ENCODE measurements at regions not wholly inside any gene's neighbourhood (a gene's known extent, or its start where the extent isn't known, plus 50 kb on each side); places are given as distances from the start of the nearest gene placed in this dataset.

DNA sequence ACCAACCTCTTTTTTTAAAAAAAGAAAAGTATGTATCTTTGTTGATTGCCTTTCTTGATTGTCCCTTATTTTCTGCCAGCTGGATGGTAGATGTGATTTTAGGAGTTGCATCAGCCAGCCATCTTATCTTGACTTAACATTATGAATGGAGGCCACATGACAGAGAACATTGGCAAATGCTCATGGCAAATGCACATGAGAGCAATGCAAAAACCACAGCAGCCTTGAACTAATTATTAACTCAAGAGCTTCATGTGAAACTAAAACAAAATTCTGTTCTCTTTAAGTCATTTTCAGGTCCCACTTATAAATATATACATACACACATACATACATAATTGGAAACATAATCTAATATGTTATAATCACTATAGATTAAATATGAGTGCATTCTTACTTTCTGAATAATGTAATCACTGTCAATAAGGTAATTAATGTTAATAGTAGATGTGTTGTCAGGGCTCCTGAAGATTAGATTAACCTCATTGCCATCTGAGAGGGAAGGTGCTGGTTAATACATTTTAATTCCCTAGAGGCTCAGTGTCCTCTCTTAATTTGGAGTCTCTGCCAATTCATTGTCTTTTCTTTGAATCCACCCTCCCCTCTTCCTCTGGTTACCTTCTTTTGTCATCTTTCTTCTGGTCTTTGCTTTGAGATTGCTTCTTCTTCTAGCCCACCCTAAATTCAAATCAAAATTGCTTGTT lies 962.2 kb downstream of the ADGRL2 start:
- H3K36me3 ChIP-seq (ENCODE audit: control insufficient read depth in 2 of 2, insufficient read depth in 2 of 2, low read length in 1 of 2) = no peaks in the 10 kb centered on the region
- H3K27me3 ChIP-seq (ENCODE audit: control insufficient read depth in 1 of 2, insufficient read depth in 2 of 2, low read length in 2 of 2) = no peaks in the 10 kb centered on the region
- no peaks in the 10 kb centered on the region for H3K4me1 ChIP-seq (ENCODE audit: control insufficient read depth in 2 of 2, insufficient read depth in 2 of 2, low read length in 1 of 2)
- H3K9me3 ChIP-seq (ENCODE audit: control insufficient read depth in 2 of 2, insufficient read depth in 1 of 2, low read depth in 1 of 2, low read length in 1 of 2) = no peaks in the 10 kb centered on the region
- H3K4me3 ChIP-seq (ENCODE audit: low read depth in 1 of 2, low read length in 2 of 2) = no peak overlapping the region
- no peak overlapping the region for H3K27ac ChIP-seq (ENCODE audit: low read depth in 2 of 2, low read length in 1 of 2)

DNA sequence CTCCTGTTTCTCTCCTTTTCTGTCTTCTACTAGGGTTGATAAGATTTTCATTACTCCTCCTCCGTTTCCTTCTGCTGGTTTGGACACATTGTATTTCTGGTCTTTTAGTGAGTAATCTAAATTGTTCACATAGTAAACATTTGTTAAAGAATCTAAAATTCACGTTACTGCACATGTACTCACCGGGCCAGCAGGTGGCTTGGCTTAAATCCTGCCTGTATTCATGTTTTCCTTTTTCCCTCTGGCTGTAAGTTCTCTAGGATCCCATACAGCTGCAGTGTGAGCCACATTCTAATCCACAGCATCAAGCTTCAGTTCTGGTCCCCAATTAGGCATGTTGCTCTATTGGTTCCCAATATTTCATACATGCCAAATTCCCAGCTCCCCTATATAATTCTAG lies 958.3 kb downstream of the ADGRL2 start:
- no peak overlapping the region for H3K4me3 ChIP-seq (ENCODE audit: low read depth in 1 of 2, low read length in 2 of 2)
- WGBS, 2 donors = 47% methylated on average over 3 of the region's 3 CpGs
- no peaks in the 10 kb centered on the region for H3K36me3 ChIP-seq (ENCODE audit: control insufficient read depth in 2 of 2, insufficient read depth in 2 of 2, low read length in 1 of 2)
- H3K4me1 ChIP-seq (ENCODE audit: control insufficient read depth in 2 of 2, insufficient read depth in 2 of 2, low read length in 1 of 2) = no peaks in the 10 kb centered on the region
- H3K9me3 ChIP-seq (ENCODE audit: control insufficient read depth in 2 of 2, insufficient read depth in 1 of 2, low read depth in 1 of 2, low read length in 1 of 2) = no peaks in the 10 kb centered on the region
- no peak overlapping the region for H3K27ac ChIP-seq (ENCODE audit: low read depth in 2 of 2, low read length in 1 of 2)
- no peaks in the 10 kb centered on the region for H3K27me3 ChIP-seq (ENCODE audit: control insufficient read depth in 1 of 2, insufficient read depth in 2 of 2, low read length in 2 of 2)

DNA sequence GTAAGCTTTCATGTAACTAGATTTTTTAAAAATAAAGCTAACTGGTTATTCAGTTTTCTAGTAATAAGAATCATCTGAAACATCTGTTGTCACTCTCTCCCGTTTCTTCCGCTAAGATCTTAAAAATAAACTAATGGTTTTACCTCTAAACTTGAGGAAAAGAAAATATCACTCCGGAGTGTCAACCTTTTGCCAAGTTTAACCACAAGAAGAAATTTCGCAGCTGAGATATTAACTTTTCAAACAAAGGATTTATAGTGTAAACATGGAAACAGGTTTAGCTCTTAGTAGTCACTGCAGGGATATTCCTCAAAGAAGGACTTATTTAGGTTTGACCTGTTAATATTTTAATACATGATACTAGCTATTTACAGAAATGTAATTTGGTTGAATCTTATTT lies 954.9 kb downstream of the ADGRL2 start:
- Histone ChIP-seq H3K4me1 (ENCODE audit: control insufficient read depth in 2 of 2, insufficient read depth in 2 of 2, low read length in 1 of 2) (no peaks in the 10 kb centered on the region), H3K9me3 (ENCODE audit: control insufficient read depth in 2 of 2, insufficient read depth in 1 of 2, low read depth in 1 of 2, low read length in 1 of 2) (no peaks in the 10 kb centered on the region), H3K27ac (ENCODE audit: low read depth in 2 of 2, low read length in 1 of 2) (no peak overlapping the region), H3K36me3 (ENCODE audit: control insufficient read depth in 2 of 2, insufficient read depth in 2 of 2, low read length in 1 of 2) (no peaks in the 10 kb centered on the region), H3K4me3 (ENCODE audit: low read depth in 1 of 2, low read length in 2 of 2) (no peak overlapping the region), H3K27me3 (ENCODE audit: control insufficient read depth in 1 of 2, insufficient read depth in 2 of 2, low read length in 2 of 2) (no peaks in the 10 kb centered on the region)
- WGBS, 2 donors = 32 to 39% methylated on average over 4 of the region's 4 CpGs

DNA sequence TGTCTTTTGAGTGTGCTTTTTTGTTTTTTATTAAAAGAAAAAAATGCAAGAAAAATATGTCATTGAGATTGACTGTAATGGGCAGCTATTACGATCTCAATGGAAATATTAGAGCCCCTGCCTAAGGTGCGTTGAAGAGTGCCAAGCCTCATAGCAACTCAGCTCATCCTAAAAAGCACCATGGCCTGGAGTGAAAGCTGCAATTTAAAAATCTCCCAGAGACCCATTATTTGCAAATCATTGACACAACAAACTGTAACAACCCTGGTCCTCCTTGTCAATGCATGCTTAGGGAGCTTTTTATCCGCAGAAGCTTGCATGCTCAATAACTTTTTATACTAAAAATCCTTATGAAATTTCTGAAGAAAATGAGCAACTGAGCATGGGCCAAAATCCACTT lies 954.5 kb downstream of the ADGRL2 start:
- Histone ChIP-seq H3K27me3 (ENCODE audit: control insufficient read depth in 1 of 2, insufficient read depth in 2 of 2, low read length in 2 of 2) (no peaks in the 10 kb centered on the region), H3K4me1 (ENCODE audit: control insufficient read depth in 2 of 2, insufficient read depth in 2 of 2, low read length in 1 of 2) (no peaks in the 10 kb centered on the region)
- 80 to 88% methylated on average over 3 of the region's 3 CpGs for WGBS, 2 donors

DNA sequence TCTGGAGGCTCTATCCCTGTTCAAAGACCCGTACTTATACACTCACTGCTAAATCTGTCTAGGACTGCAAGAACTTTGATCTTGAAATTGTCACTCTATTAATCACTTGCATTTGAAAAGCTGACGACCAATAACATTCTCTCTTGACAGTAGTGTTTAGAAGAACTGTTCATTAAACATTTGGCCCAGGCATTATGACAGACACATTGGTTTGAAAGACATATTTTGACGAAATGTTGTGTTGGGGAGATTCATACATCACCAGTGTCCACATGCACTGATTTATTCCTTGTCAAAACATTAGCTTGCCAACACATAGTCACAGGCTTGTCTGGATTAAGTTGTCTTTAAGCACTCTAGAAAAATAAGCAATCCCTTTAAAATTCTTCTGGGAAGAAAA lies 951.3 kb downstream of the ADGRL2 start:
- Histone ChIP-seq H3K27ac (ENCODE audit: low read depth in 2 of 2, low read length in 1 of 2) (no peak overlapping the region), H3K27me3 (ENCODE audit: control insufficient read depth in 1 of 2, insufficient read depth in 2 of 2, low read length in 2 of 2) (no peaks in the 10 kb centered on the region), H3K4me1 (ENCODE audit: control insufficient read depth in 2 of 2, insufficient read depth in 2 of 2, low read length in 1 of 2) (no peaks in the 10 kb centered on the region), H3K36me3 (ENCODE audit: control insufficient read depth in 2 of 2, insufficient read depth in 2 of 2, low read length in 1 of 2) (no peaks in the 10 kb centered on the region), H3K9me3 (ENCODE audit: control insufficient read depth in 2 of 2, insufficient read depth in 1 of 2, low read depth in 1 of 2, low read length in 1 of 2) (no peaks in the 10 kb centered on the region), H3K4me3 (ENCODE audit: low read depth in 1 of 2, low read length in 2 of 2) (no peak overlapping the region)
- WGBS, 2 donors = 57 to 68% methylated on average over 3 of the region's 3 CpGs

More for the DNA sequence above, 954.5 kb downstream of the ADGRL2 start:
- no peak overlapping the region for H3K27ac ChIP-seq (ENCODE audit: low read depth in 2 of 2, low read length in 1 of 2)
- H3K4me3 ChIP-seq (ENCODE audit: low read depth in 1 of 2, low read length in 2 of 2) = no peak overlapping the region
- no peaks in the 10 kb centered on the region for H3K9me3 ChIP-seq (ENCODE audit: control insufficient read depth in 2 of 2, insufficient read depth in 1 of 2, low read depth in 1 of 2, low read length in 1 of 2)
- H3K36me3 ChIP-seq (ENCODE audit: control insufficient read depth in 2 of 2, insufficient read depth in 2 of 2, low read length in 1 of 2) = no peaks in the 10 kb centered on the region

DNA sequence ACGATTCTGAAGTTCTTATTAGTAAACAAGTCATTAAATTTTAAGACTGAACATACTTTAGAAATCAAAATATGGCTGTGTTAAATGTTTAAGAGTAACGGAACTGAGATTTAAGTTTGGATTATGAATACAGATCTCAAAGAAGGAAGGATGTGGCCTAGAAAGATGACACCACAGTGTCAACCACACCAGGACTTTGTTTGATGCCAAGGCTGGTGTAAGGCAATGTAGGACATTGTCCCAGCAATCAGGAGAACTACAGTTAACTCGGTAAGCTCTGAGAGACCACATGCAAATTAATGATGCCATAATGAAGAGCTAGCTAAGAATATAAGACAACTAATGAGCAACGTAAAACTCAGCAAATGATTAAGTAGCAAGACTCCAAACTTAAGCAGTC lies 932.9 kb downstream of the ADGRL2 start:
- H3K36me3 ChIP-seq (ENCODE audit: control insufficient read depth in 2 of 2, insufficient read depth in 2 of 2, low read length in 1 of 2) = no peaks in the 10 kb centered on the region
- no peaks in the 10 kb centered on the region for H3K27me3 ChIP-seq (ENCODE audit: control insufficient read depth in 1 of 2, insufficient read depth in 2 of 2, low read length in 2 of 2)
- 86 to 90% methylated on average over 4 of the region's 4 CpGs for WGBS, 2 donors
- no peaks in the 10 kb centered on the region for H3K9me3 ChIP-seq (ENCODE audit: control insufficient read depth in 2 of 2, insufficient read depth in 1 of 2, low read depth in 1 of 2, low read length in 1 of 2)
- no peaks in the 10 kb centered on the region for H3K4me1 ChIP-seq (ENCODE audit: control insufficient read depth in 2 of 2, insufficient read depth in 2 of 2, low read length in 1 of 2)
- no peak overlapping the region for H3K4me3 ChIP-seq (ENCODE audit: low read depth in 1 of 2, low read length in 2 of 2)
- H3K27ac ChIP-seq (ENCODE audit: low read depth in 2 of 2, low read length in 1 of 2) = no peak overlapping the region

DNA sequence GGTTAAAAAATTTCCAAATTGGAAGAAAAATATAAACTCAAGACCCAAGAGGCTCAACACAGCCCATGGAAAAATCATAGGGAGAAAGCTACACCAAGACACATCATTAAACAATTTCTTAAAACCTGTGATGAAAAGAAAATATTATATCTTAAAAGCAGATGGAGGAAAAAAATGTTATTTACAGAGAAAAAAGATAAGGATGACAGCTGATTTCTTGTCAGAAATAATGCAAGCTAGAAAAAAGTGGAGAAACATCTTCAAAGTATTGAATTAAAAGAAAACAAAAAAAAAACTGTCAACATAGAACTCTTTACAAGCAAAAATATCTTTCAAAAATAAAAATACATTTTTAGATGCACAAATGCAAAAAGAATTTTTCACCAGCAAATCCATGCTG lies 930.5 kb downstream of the ADGRL2 start:
- Histone ChIP-seq H3K4me1 (ENCODE audit: control insufficient read depth in 2 of 2, insufficient read depth in 2 of 2, low read length in 1 of 2) (no peaks in the 10 kb centered on the region), H3K27me3 (ENCODE audit: control insufficient read depth in 1 of 2, insufficient read depth in 2 of 2, low read length in 2 of 2) (no peaks in the 10 kb centered on the region), H3K9me3 (ENCODE audit: control insufficient read depth in 2 of 2, insufficient read depth in 1 of 2, low read depth in 1 of 2, low read length in 1 of 2) (no peaks in the 10 kb centered on the region), H3K27ac (ENCODE audit: low read depth in 2 of 2, low read length in 1 of 2) (no peak overlapping the region), H3K4me3 (ENCODE audit: low read depth in 1 of 2, low read length in 2 of 2) (no peak overlapping the region), H3K36me3 (ENCODE audit: control insufficient read depth in 2 of 2, insufficient read depth in 2 of 2, low read length in 1 of 2) (no peaks in the 10 kb centered on the region)

DNA sequence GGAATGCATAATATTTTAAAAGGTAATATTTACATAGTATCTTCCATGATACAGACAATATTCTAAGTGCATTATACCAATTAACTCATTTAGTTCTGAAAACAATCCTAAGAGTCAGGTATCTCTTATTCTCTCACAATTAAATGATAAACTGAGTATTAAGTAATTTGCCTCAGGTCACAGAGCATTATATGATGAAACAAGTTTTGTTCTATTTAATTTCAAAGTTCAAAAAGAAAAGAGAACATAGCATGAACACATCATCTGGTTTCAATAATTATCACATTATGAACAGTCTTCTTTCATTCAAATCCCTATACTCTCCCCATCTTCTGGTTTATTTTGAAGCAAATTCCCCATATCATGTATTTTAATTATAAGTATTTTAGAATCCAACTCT lies 927.5 kb downstream of the ADGRL2 start:
- H3K27me3 ChIP-seq (ENCODE audit: control insufficient read depth in 1 of 2, insufficient read depth in 2 of 2, low read length in 2 of 2) = no peaks in the 10 kb centered on the region
- H3K4me1 ChIP-seq (ENCODE audit: control insufficient read depth in 2 of 2, insufficient read depth in 2 of 2, low read length in 1 of 2) = no peaks in the 10 kb centered on the region
- no peak overlapping the region for H3K27ac ChIP-seq (ENCODE audit: low read depth in 2 of 2, low read length in 1 of 2)
- no peak overlapping the region for H3K4me3 ChIP-seq (ENCODE audit: low read depth in 1 of 2, low read length in 2 of 2)
- H3K9me3 ChIP-seq (ENCODE audit: control insufficient read depth in 2 of 2, insufficient read depth in 1 of 2, low read depth in 1 of 2, low read length in 1 of 2) = no peaks in the 10 kb centered on the region
- no peaks in the 10 kb centered on the region for H3K36me3 ChIP-seq (ENCODE audit: control insufficient read depth in 2 of 2, insufficient read depth in 2 of 2, low read length in 1 of 2)

DNA sequence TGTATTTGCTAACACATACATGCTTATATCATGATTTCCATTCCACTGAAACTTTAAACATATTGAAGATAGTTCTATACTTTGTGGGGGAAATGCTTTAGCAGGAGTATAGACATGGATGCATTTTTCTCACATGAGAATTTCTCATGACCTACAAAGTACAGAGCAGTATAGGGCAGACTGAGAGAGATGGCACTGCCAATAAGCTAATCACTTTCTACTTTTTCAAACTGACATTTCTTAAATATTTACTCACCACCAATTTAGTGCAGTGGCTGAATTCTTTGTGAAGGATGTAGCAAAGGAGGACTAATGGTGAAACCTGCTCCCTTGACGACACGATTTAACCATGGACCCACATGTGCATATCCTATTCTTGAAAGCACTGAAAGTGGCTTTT lies 923.5 kb downstream of the ADGRL2 start:
- Histone ChIP-seq H3K4me1 (ENCODE audit: control insufficient read depth in 2 of 2, insufficient read depth in 2 of 2, low read length in 1 of 2) (no peaks in the 10 kb centered on the region), H3K4me3 (ENCODE audit: low read depth in 1 of 2, low read length in 2 of 2) (no peak overlapping the region), H3K9me3 (ENCODE audit: control insufficient read depth in 2 of 2, insufficient read depth in 1 of 2, low read depth in 1 of 2, low read length in 1 of 2) (no peaks in the 10 kb centered on the region), H3K36me3 (ENCODE audit: control insufficient read depth in 2 of 2, insufficient read depth in 2 of 2, low read length in 1 of 2) (no peaks in the 10 kb centered on the region), H3K27me3 (ENCODE audit: control insufficient read depth in 1 of 2, insufficient read depth in 2 of 2, low read length in 2 of 2) (no peaks in the 10 kb centered on the region), H3K27ac (ENCODE audit: low read depth in 2 of 2, low read length in 1 of 2) (no peak overlapping the region)
- WGBS, 2 donors = 83 to 91% methylated on average over 2 of the region's 2 CpGs

DNA sequence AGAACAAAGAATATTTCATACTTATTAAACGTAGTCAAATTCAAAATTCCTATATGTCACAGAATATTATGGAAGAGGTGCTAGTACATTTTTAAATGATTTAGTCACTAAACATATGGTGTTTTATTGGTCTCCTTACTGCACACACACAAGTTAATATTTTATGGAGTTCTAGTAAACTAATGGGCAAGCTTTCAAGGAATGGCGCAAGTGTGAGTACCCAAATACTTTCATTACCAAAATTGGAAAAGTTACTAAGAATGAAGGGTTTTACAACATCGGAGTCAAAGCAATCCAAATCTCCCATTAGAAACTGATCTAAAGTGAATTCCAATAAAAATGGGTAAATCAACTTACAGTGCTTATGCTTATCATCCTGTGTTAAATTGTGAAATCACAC lies 921.9 kb downstream of the ADGRL2 start:
- Histone ChIP-seq H3K4me3 (ENCODE audit: low read depth in 1 of 2, low read length in 2 of 2) (no peak overlapping the region), H3K9me3 (ENCODE audit: control insufficient read depth in 2 of 2, insufficient read depth in 1 of 2, low read depth in 1 of 2, low read length in 1 of 2) (no peaks in the 10 kb centered on the region), H3K27me3 (ENCODE audit: control insufficient read depth in 1 of 2, insufficient read depth in 2 of 2, low read length in 2 of 2) (no peaks in the 10 kb centered on the region), H3K36me3 (ENCODE audit: control insufficient read depth in 2 of 2, insufficient read depth in 2 of 2, low read length in 1 of 2) (no peaks in the 10 kb centered on the region), H3K27ac (ENCODE audit: low read depth in 2 of 2, low read length in 1 of 2) (no peak overlapping the region), H3K4me1 (ENCODE audit: control insufficient read depth in 2 of 2, insufficient read depth in 2 of 2, low read length in 1 of 2) (no peaks in the 10 kb centered on the region)
- 93 to 96% methylated on average over 3 of the region's 3 CpGs for WGBS, 2 donors

Measured in esophagus (tissue), 2 donors.